Cardiac muscle cell (in vitro differentiated cells and primary cell): ENCODE measurements at regions not wholly inside any gene's neighbourhood (a gene's known extent, or its start where the extent isn't known, plus 50 kb on each side); places are given as distances from the start of the nearest gene placed in this dataset.

ENCODE experiments used
- DNase-seq, 2 donors: peaks; one replicate each; pipeline versions ENCODE4 v3.0.0 to v3.0.0-alpha.2; 2010 to 2017; ENCODE audit warnings: low read depth in 1 of 2, low spot score in 1 of 2
- H3K27ac ChIP-seq: fragments of 200-600 bp; sonication (generic); 2 replicates; pipeline ENCODE4 v1.5.1; 2016
- H3K27me3 ChIP-seq: fragments of 200-600 bp; sonication (generic); 2 replicates; pipeline ENCODE4 v1.6.0; 2016; ENCODE audit warnings: control low read depth
- H3K36me3 ChIP-seq: fragments of 200-600 bp; sonication (generic); 2 replicates; pipeline ENCODE4 v1.5.1; 2016; ENCODE audit warnings: control low read depth
- H3K4me1 ChIP-seq: fragments of 200-600 bp; sonication (generic); 2 replicates; pipeline ENCODE4 v1.8.1; 2017; ENCODE audit warnings: low read depth, mild to moderate bottlenecking, mixed run types
- H3K4me3 ChIP-seq: fragments of 200-600 bp; sonication (generic); 2 replicates; pipeline ENCODE4 v1.5.1; 2016; ENCODE audit warnings: mild to moderate bottlenecking
- H3K9me3 ChIP-seq: fragments of 200-600 bp; sonication (generic); 2 replicates; pipeline ENCODE4 v1.5.1; 2017; ENCODE audit warnings: low read depth, mild to moderate bottlenecking, control low read depth
- CTCF ChIP-seq: IDR thresholded peaks from 2 replicates; pipeline ENCODE4 v1.5.1; 2012; ENCODE audit warnings: low read depth, mild to moderate bottlenecking, low read length

DNA sequence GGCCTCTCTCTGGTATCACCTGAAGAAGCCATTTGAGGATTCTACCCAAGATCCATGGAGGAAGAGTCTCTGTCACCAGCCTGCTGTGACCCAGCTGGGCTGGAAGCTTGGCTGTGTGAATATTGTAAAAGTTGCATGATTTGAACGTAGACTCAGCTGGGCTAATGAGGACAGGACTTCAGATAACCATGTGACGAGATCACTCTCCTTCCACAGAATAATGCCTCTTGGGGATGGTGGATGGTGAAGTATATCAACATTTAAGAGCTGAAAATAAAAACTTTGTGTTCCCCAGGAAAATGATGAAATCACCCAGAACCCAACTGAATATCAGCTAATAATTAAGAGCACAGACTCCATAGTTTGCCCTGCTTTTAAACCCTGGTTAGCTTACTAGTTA lies 427.9 kb downstream of the CD83 start:
- H3K4me3 ChIP-seq = no peak overlapping the region
- TF ChIP-seq CTCF = no peak
- H3K36me3 ChIP-seq = no peaks in the 10 kb centered on the region
- H3K27ac ChIP-seq = no peak overlapping the region
- DNase-seq = no peak
- H3K9me3 ChIP-seq = no peaks in the 10 kb centered on the region
- peaks cover 30% of the 10 kb centered on the region for H3K4me1 ChIP-seq
- no peaks in the 10 kb centered on the region for H3K27me3 ChIP-seq

DNA sequence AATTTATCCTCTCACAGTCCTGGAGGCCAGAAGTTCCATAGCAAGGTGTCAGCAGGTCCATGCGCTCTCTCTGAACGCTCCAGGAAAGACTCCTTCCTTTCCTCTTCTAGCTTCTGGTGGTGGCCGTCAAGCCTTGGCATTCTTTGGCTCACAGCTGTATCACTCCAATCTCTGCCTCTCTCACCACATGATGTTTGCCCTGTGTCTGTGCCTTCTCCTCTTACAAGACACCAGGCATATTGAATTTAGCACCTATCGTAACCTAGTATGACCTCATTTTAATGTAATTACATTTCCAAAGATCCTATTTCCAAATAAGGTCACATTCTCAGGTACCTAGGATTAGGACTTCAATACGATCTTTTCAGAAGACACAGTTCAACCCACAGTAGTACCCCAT lies 428.5 kb downstream of the CD83 start:
- H3K27me3 ChIP-seq = no peaks in the 10 kb centered on the region
- no peaks in the 10 kb centered on the region for H3K9me3 ChIP-seq
- no peaks in the 10 kb centered on the region for H3K36me3 ChIP-seq
- DNase-seq = no peak
- peaks cover 30% of the 10 kb centered on the region for H3K4me1 ChIP-seq
- no peak overlapping the region for H3K4me3 ChIP-seq
- no peak for TF ChIP-seq CTCF
- no peak overlapping the region for H3K27ac ChIP-seq

DNA sequence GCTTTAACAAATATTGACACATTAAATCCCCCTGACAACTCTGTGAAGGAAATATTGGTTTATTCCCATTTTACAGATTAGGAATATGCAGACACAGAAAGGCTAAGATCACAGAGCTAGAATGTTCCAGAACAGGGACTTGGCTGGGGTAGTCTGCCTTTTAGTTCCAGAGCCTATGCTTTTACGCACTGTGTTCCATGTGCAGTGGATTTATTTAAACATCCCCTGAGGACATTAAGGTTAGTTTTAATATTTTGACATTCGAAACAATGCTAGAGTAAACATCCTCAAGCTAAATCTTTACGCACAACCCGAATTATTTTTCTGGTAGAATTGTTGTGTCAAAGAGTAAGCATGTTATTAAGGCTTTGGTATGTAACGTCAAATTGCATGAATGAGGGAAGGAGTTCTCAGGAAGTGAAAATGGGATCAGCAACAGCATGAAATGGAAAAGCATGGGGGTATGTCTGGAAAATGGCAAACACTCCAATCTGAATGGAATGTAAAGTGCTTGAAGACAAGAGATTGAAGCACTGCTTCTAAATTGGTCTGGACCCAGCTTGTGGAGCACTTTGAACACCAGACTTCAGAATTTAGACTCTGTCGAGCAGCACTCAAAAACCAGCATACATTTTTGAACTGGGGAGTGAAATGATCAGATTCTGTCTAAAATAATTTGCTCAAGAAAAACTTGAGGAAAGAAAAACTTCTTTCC lies 429.9 kb downstream of the CD83 start:
- Histone ChIP-seq H3K36me3 (no peaks in the 10 kb centered on the region), H3K27ac (peak overlapping the region; percentile 20), H3K9me3 (no peaks in the 10 kb centered on the region), H3K4me1 (peaks cover 30% of the 10 kb centered on the region), H3K27me3 (no peaks in the 10 kb centered on the region), H3K4me3 (no peak overlapping the region)
- TF ChIP-seq CTCF = no peak
- peak in 1 of 2 donors; percentile 66 for DNase-seq

DNA sequence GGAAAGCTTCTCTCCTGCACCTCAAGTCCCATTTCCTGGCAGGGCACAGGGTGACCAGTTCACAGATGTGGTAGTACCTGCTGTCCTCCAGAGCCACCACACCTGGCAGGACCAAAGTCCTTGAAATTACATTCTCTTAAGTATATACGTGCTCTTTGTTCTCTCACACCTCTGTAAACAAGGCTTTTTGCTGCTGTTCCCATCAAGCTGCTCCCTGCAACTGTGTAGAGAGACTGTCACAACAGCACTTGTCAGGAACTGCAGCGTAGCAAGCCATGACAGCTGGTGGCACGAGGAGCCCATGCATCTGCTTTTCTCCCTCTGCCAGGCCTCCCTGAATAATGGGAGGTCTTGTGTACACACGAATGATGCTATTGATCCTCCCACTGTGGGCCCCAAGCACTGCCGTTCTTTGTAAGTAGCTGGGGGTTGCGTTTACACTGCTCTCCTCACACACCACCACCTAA lies 431.8 kb downstream of the CD83 start:
- H3K36me3 ChIP-seq = no peaks in the 10 kb centered on the region
- no peak for DNase-seq
- H3K4me3 ChIP-seq = no peak overlapping the region
- H3K27me3 ChIP-seq = no peaks in the 10 kb centered on the region
- no peaks in the 10 kb centered on the region for H3K9me3 ChIP-seq
- peaks cover 27% of the 10 kb centered on the region for H3K4me1 ChIP-seq
- no peak for TF ChIP-seq CTCF
- H3K27ac ChIP-seq = no peak overlapping the region

- no peak for DNase-seq
- no peaks in the 10 kb centered on the region for H3K9me3 ChIP-seq
- TF ChIP-seq CTCF = no peak
- no peaks in the 10 kb centered on the region for H3K36me3 ChIP-seq
- H3K27me3 ChIP-seq = no peaks in the 10 kb centered on the region
- H3K4me3 ChIP-seq = no peak overlapping the region
- no peak overlapping the region for H3K27ac ChIP-seq
- H3K4me1 ChIP-seq = peaks cover 21% of the 10 kb centered on the region
Observed at GRCh38 chr6:14549871-14550270, 432.3 kb downstream of the CD83 start.

DNA sequence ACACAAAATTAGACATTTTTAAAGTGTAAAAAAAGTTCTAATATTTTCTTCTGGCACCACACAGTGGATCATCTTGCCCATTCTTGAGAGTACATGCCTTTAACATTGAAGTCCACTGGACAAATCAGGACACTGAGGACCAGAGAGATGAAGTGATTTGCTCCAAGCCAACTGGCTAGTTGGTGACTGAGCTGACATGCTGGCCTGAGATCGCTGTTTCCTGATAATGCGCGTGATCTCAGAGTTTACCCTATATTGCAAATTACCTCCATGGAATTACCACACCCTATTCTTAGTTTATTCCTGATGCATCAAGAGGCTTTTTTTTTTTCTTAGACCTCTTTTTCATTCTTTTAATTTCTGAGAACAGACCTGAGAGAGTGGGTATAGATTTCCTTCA lies 432.8 kb downstream of the CD83 start:
- Histone ChIP-seq H3K9me3 (no peaks in the 10 kb centered on the region), H3K4me3 (no peak overlapping the region), H3K27me3 (no peaks in the 10 kb centered on the region), H3K27ac (no peak overlapping the region), H3K36me3 (no peaks in the 10 kb centered on the region), H3K4me1 (peaks cover 21% of the 10 kb centered on the region)
- DNase-seq = no peak
- no peak for TF ChIP-seq CTCF
